GM12878 (cell line): ENCODE measurements at regions not wholly inside any gene's neighbourhood (a gene's known extent, or its start where the extent isn't known, plus 50 kb on each side); places are given as distances from the start of the nearest gene placed in this dataset.
"Not testable (repeated sequence)": the region's sequence is repeated elsewhere in the genome, so short reads cannot be mapped to it uniquely, and the experiment has no call there.

ENCODE experiments used
- ESRRA ChIP-seq: IDR thresholded peaks from 2 replicates; pipeline ENCODE4 v1.6.1; 2012; ENCODE audit warnings: mild to moderate bottlenecking, low read length, improper control_type of control experiment
- EZH2 ChIP-seq: IDR thresholded peaks from 2 replicates; pipeline ENCODE4 v1.6.1; 2012; ENCODE audit warnings: low read depth, mild to moderate bottlenecking, control low read depth, inconsistent platforms, low read length, borderline replicate concordance; ENCODE audit not compliant: control insufficient read depth
- MXI1 ChIP-seq: fragments of 150-350 bp; IDR thresholded peaks from 2 replicates; pipeline ENCODE4 v1.6.1; 2011; ENCODE audit warnings: low read depth, mild to moderate bottlenecking, inconsistent platforms, low read length, improper control_type of control experiment
- NKRF ChIP-seq: fragments of 450-650 bp; conservative IDR thresholded peaks from 2 replicates; pipeline ENCODE4 v1.6.1; 2017; ENCODE audit warnings: mild to moderate bottlenecking, moderate library complexity
- NR2C2 ChIP-seq: IDR thresholded peaks from 2 replicates; pipeline ENCODE4 v1.6.1; 2011; ENCODE audit warnings: borderline replicate concordance, low read depth; ENCODE audit not compliant: control insufficient read depth, insufficient read length
- NR2F1 ChIP-seq: fragments of 450-650 bp; conservative IDR thresholded peaks from 2 replicates; pipeline ENCODE4 v1.6.1; 2017; ENCODE audit warnings: mild to moderate bottlenecking
- PML ChIP-seq: IDR thresholded peaks from 2 replicates; pipeline ENCODE4 v1.6.1; 2012; ENCODE audit warnings: low read length, inconsistent platforms
- POLR2A ChIP-seq: IDR thresholded peaks from 2 replicates; pipeline ENCODE4 v1.6.1; 2011; ENCODE audit warnings: low read depth, mild to moderate bottlenecking, low read length
- ZBED1 ChIP-seq: IDR thresholded peaks from 2 replicates; pipeline ENCODE4 v1.6.1; 2016; ENCODE audit warnings: borderline replicate concordance
- ZNF274 ChIP-seq: IDR thresholded peaks from one replicate; pipeline ENCODE4 v1.8.0; 2011; ENCODE audit not compliant: insufficient read length, insufficient read depth

DNA sequence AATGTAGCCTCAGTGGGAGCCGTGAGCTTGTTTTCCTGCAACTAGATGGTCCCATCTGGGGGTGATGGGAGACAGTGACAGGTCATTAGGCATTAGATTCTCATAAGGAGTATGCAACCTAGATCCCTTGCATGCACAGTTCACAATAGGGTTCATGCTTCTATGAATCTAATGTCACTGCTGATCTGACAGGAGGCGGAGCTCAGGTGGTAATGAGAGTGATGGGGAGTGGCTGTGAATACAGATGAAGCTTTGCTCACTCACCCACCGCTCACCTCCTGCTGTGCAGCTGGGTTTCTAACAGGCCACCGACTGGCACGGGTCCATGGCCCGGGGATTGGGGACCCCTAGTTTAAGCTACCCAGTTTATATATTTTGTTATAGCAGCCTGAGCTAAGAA lies 100.2 kb downstream of the APOB start:
- TF ChIP-seq ZBED1, EZH2, NR2F1, POLR2A, MXI1, PML, NKRF, NR2C2, ESRRA, ZNF274: not testable (repeated sequence)
